Thyroid gland (tissue), 4 donors: ENCODE measurements at regions not wholly inside any gene's neighbourhood (a gene's known extent, or its start where the extent isn't known, plus 50 kb on each side); places are given as distances from the start of the nearest gene placed in this dataset.

Source experiments
- DNase-seq, 2 donors: peaks; one replicate each; pipeline ENCODE4 v3.0.0-alpha.2; 2019
- H3K27ac ChIP-seq, 3 donors: fragments of 200-600 bp; sonication (generic); 1 replicate in 2 of 3; 2 replicates in 1 of 3; pipeline ENCODE4 v1.5.1; 2016 to 2019; ENCODE audit warnings: mild to moderate bottlenecking in 1 of 3, moderate library complexity in 1 of 3
- H3K27me3 ChIP-seq: fragments of 200-600 bp; sonication (generic); one replicate; pipeline ENCODE4 v1.5.1; 2019
- H3K36me3 ChIP-seq, 2 donors: fragments of 200-600 bp; sonication (generic); one replicate each; pipeline ENCODE4 v1.5.1; 2016 to 2019
- H3K4me1 ChIP-seq, 2 donors: fragments of 200-600 bp; sonication (generic); one replicate each; pipeline ENCODE4 v1.5.1; 2017 to 2019
- H3K4me3 ChIP-seq, 3 donors: fragments of 200-600 bp; sonication (generic); replicated peaks in 1 of 3; 1 replicate in 2 of 3; 2 replicates in 1 of 3; pipeline ENCODE4 v1.5.1; 2016; ENCODE audit warnings: mild to moderate bottlenecking in 1 of 3
- H3K9me3 ChIP-seq: fragments of 200-600 bp; sonication (generic); one replicate; pipeline ENCODE4 v1.5.1; 2017
- POLR2A ChIP-seq, 2 donors: fragments of 450-650 bp; IDR thresholded peaks; one replicate each; pipeline ENCODE4 v1.6.1; 2017; ENCODE audit warnings: antibody characterized with exemption in 2 of 2, mild to moderate bottlenecking in 2 of 2, moderate library complexity in 1 of 2
- WGBS, 2 donors: methylation state at CpG; one replicate each; pipeline ENCODE4 v1.1.5; 2017; 5-methylcytosine and 5-hydroxymethylcytosine counted together
- intact Hi-C: fragments of 100-400 bp; cut with DNase I; formaldehyde crosslinking; loops from one replicate; pipeline ENCODE4 v1.15.1; 2023
- TF ChIP-seq, protein P1 (sequence below), 6 experiments: fragments of 200-600 bp in 3 of 6; fragments of 450-650 bp in 3 of 6; sonication (generic) in 3 of 6; IDR thresholded peaks; one replicate each; pipeline ENCODE4 v1.5.1; 2016 to 2019; ENCODE audit warnings: antibody characterized with exemption in 6 of 6, mild to moderate bottlenecking in 2 of 6, inconsistent platforms in 1 of 6, moderate library complexity in 1 of 6

DNA sequence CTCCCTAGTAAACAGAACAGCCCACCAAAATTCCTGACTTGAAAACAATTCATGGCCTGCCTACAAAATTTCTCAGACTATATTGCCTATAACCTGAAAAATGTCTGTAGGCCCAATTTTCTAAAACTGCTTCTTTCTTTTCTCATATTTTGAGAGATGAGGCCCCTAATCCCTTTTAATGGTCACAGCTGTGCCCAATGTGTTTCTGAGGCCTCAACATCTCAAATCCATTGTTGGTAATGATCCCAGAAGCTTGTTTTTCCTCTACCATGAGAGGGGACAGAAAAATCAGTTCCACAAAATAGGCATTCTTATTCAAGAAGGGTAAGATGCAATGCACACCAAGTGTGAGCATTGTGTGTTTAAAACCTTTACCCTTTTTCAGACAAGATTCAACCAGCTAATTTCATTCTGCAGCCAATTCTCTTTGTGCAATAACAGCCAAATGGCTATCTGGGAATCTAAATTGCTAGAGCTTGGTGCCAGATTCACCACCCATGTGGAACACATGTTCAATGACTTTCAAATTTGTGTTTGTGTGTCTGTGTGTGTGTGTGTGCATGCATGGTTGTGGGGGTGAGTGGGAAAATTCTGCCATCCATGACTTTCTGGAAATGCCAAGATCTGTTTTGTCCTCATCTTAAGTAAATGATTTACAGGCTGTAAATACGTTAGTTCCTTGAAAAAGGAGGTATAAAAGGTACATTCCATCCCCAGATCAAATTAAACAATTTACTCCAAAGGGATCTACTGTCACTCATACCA lies 319.5 kb downstream of the TNS1 start:
- Histone ChIP-seq H3K27me3 (no peaks in the 10 kb centered on the region), H3K36me3 (no peaks in the 10 kb centered on the region), H3K4me3 (no peak overlapping the region), H3K4me1 (peaks cover 42 to 48% of the 10 kb centered on the region in 2 donors), H3K27ac (peak overlapping the region; percentile 71 to 92 (median 91)), H3K9me3 (no peaks in the 10 kb centered on the region)
- TF ChIP-seq POLR2A (IDR thresholded peaks at IDR 0.05), result no peak
- TF ChIP-seq, protein P1, sequence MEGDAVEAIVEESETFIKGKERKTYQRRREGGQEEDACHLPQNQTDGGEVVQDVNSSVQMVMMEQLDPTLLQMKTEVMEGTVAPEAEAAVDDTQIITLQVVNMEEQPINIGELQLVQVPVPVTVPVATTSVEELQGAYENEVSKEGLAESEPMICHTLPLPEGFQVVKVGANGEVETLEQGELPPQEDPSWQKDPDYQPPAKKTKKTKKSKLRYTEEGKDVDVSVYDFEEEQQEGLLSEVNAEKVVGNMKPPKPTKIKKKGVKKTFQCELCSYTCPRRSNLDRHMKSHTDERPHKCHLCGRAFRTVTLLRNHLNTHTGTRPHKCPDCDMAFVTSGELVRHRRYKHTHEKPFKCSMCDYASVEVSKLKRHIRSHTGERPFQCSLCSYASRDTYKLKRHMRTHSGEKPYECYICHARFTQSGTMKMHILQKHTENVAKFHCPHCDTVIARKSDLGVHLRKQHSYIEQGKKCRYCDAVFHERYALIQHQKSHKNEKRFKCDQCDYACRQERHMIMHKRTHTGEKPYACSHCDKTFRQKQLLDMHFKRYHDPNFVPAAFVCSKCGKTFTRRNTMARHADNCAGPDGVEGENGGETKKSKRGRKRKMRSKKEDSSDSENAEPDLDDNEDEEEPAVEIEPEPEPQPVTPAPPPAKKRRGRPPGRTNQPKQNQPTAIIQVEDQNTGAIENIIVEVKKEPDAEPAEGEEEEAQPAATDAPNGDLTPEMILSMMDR (IDR thresholded peaks at IDR 0.05), result no peak
- peak; percentile 44 to 57 for DNase-seq
- intact Hi-C loops, result no loop called here
- 33 to 50% methylated on average over 1 of the region's 1 CpG for WGBS, 2 donors

DNA sequence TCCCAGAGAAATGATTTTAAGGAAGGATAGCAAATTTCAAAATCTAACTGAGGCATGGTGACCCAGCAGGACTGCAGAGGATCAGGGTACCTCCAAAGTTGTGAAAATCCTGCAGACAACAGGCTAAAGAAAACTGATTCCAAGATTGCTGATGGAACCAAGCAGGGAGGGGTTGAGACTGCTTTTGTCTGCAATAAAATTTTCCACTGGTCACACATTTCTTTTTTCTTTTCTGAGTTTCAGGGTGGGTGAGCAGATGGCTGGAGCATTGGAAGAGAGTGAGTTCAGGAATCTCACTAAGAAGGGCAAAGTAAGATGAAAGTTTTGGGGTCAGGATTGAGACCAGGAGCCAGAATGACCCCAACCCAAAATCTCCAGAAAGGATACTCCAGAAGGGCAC lies 321.0 kb downstream of the TNS1 start:
- H3K4me3 ChIP-seq, result no peak overlapping the region
- H3K36me3 ChIP-seq, result no peaks in the 10 kb centered on the region
- TF ChIP-seq POLR2A (IDR thresholded peaks at IDR 0.05), result peak in 1 of 2 donors; percentile 29
- TF ChIP-seq, protein P1 (IDR thresholded peaks at IDR 0.05), result no peak
- H3K9me3 ChIP-seq, result no peaks in the 10 kb centered on the region
- peaks cover 37 to 38% of the 10 kb centered on the region in 2 donors for H3K4me1 ChIP-seq
- no peaks in the 10 kb centered on the region for H3K27me3 ChIP-seq
- no peak for DNase-seq
- intact Hi-C loops, result no loop called here
- peak overlapping the region; percentile 71 to 92 (median 91) for H3K27ac ChIP-seq

DNA sequence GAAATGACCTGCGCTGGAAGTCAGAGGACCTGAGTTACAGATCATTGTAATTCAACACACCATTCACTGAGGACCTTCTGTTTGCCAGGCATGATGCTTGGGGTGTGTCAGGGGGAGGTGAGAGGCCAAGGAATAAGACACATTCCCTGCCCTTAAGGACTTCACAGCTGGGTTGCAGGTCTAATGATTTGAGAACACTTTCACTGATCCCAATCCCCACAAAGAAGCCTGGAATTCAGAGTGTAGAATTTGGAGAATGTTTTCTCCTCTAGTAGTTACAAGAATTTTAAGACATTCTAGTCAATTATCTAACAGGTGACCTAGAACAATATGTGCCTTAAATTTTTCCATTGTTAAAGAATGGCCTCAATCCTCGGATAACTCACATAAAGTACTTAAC lies 322.4 kb downstream of the TNS1 start:
- peak overlapping the region; percentile 2 to 52 (median 12) for H3K27ac ChIP-seq
- whole genome bisulfite sequencing, 2 donors, result 84 to 89% methylated on average over 2 of the region's 2 CpGs

DNA sequence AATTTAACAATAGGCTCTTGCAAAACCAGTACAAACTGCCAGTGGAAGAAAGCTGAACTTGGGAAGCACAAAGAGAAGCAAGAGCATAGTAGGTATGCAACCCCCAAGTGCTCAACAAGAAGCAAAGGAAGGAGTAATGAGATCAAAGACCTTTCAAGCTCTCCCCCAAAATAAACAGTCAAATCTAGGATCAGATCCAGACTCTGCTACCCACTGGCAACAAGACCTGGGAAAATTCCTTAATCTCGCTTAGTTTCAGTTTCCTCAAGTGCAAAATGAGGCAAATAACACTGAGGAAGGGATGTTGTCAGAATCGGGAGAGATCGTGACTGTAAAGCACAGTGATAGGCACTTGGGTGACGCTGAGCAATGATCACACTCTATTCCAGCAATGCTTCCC lies 329.2 kb downstream of the TNS1 start:
- H3K27ac ChIP-seq, result peak overlapping the region; percentile 5 to 30 (median 5)
- H3K4me3 ChIP-seq, result no peak overlapping the region
- no peak for TF ChIP-seq POLR2A (IDR thresholded peaks at IDR 0.05)
- TF ChIP-seq, protein P1 (IDR thresholded peaks at IDR 0.05), result no peak
- no peak for DNase-seq
- peaks cover 16 to 21% of the 10 kb centered on the region in 2 donors for H3K4me1 ChIP-seq
- H3K27me3 ChIP-seq, result no peaks in the 10 kb centered on the region
- H3K9me3 ChIP-seq, result no peaks in the 10 kb centered on the region
- intact Hi-C loops, result no loop called here
- H3K36me3 ChIP-seq, result no peaks in the 10 kb centered on the region
- 62 to 68% methylated on average over 4 of the region's 4 CpGs for WGBS, 2 donors

More for the DNA sequence above, 322.4 kb downstream of the TNS1 start:
- no peak for DNase-seq
- Histone ChIP-seq H3K4me3 (no peak overlapping the region), H3K36me3 (no peaks in the 10 kb centered on the region), H3K27me3 (no peaks in the 10 kb centered on the region), H3K9me3 (no peaks in the 10 kb centered on the region), H3K4me1 (peaks cover 31% of the 10 kb centered on the region in 2 donors)
- TF ChIP-seq, protein P1 (IDR thresholded peaks at IDR 0.05), result no peak
- peak in 1 of 2 donors; percentile 14 for TF ChIP-seq POLR2A (IDR thresholded peaks at IDR 0.05)
- intact Hi-C loops, result no loop called here

DNA sequence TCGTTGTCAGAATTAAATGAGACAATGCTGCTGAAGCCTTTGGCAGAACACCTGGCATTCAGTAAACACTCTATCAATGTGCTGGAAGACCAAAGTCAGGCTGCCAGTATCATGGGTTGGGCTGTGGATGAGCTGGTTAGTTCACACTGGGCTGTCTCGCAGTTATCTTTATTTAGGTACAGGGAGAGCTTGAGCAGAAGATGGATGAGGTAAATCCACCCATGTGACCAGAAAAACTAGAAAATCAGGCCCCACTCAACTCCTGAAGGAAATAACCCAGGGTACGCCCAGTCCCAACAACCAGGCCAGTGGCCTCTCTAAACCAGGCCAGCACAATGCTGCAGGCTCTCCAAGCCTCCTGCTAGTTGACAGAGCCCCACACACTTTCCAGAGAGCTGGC lies 330.3 kb downstream of the TNS1 start:
- intact Hi-C loops, result no loop called here
- Histone ChIP-seq H3K27ac (no peak overlapping the region), H3K4me3 (no peak overlapping the region), H3K9me3 (no peaks in the 10 kb centered on the region), H3K4me1 (peaks cover 18 to 25% of the 10 kb centered on the region in 2 donors), H3K27me3 (no peaks in the 10 kb centered on the region), H3K36me3 (no peaks in the 10 kb centered on the region)
- peak in 1 of 2 donors; percentile 5 for TF ChIP-seq POLR2A (IDR thresholded peaks at IDR 0.05)
- TF ChIP-seq, protein P1 (IDR thresholded peaks at IDR 0.05), result no peak
- WGBS, 2 donors, result 75 to 87% methylated on average over 3 of the region's 3 CpGs
- DNase-seq, result peak in 1 of 2 donors; percentile 35
